Left ventricle myocardium inferior (tissue), 1 donor: ENCODE measurements at regions not wholly inside any gene's neighbourhood (a gene's known extent, or its start where the extent isn't known, plus 50 kb on each side); places are given as distances from the start of the nearest gene placed in this dataset.

Experiments
- DNase-seq: peaks from one replicate; pipeline ENCODE4 v3.0.0-alpha.2; 2020
- H3K27ac ChIP-seq: fragments of 200-600 bp; replicated peaks from 2 replicates; pipeline ENCODE4 v1.8.0; 2021
- H3K27me3 ChIP-seq: fragments of 200-600 bp; 2 replicates; pipeline ENCODE4 v1.8.0; 2021; ENCODE audit warnings: low read depth
- H3K36me3 ChIP-seq: fragments of 200-600 bp; 2 replicates; pipeline ENCODE4 v1.8.0; 2021
- H3K4me1 ChIP-seq: fragments of 200-600 bp; 2 replicates; pipeline ENCODE4 v1.8.0; 2021
- H3K4me3 ChIP-seq: fragments of 200-600 bp; 2 replicates; pipeline ENCODE4 v1.8.0; 2021; ENCODE audit warnings: mild to moderate bottlenecking, moderate library complexity
- H3K9me3 ChIP-seq: fragments of 200-600 bp; replicated peaks from 2 replicates; pipeline ENCODE4 v1.8.0; 2021
- CTCF ChIP-seq: fragments of 200-600 bp; IDR thresholded peaks from 2 replicates; pipeline ENCODE4 v1.8.0; 2021; ENCODE audit warnings: antibody characterized with exemption, mild to moderate bottlenecking, borderline replicate concordance
- intact Hi-C: fragments of 100-400 bp; cut with micrococcal nuclease; formaldehyde crosslinking; loops from one replicate; pipeline ENCODE4 v1.11.0; 2022
- donor health status: DM: no; HTN: yes; CAD: no; lungs with severe emphysema.

DNA sequence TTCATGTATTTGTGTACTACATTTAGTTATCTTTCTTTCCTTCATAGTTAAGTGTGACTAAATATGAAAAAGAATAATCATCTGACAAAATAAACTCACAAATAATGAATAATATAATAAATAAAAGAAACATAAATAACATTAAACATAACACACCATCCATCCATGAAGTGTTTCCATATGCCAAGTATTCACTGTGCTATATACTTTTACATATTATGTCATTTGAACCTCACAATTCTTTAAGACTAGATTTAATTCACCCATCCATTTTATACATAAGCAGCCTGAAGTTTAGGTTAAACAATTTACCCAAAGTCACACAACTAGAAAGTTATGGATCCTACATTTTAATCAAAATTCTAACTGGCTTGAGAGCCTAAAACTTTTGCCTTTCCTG, 549.4 kb upstream of the HS3ST5 start:
- H3K27ac ChIP-seq: no peak overlapping the region
- H3K9me3 ChIP-seq: no peaks in the 10 kb centered on the region
- DNase-seq: no peak
- no peak for TF ChIP-seq CTCF
- H3K36me3 ChIP-seq: no peaks in the 10 kb centered on the region
- H3K4me1 ChIP-seq: no peaks in the 10 kb centered on the region
- no peaks in the 10 kb centered on the region for H3K27me3 ChIP-seq
- H3K4me3 ChIP-seq: no peak overlapping the region
- intact Hi-C loops: no loop called here

GRCh38 chr6:114888241-114888640, 545.4 kb upstream of the HS3ST5 start:
- no peak for DNase-seq
- intact Hi-C loops: no loop called here
- no peaks in the 10 kb centered on the region for H3K9me3 ChIP-seq
- no peaks in the 10 kb centered on the region for H3K4me1 ChIP-seq
- no peak overlapping the region for H3K4me3 ChIP-seq
- no peak overlapping the region for H3K27ac ChIP-seq
- no peaks in the 10 kb centered on the region for H3K36me3 ChIP-seq
- no peaks in the 10 kb centered on the region for H3K27me3 ChIP-seq
- no peak for TF ChIP-seq CTCF

- TF ChIP-seq CTCF: no peak
These were observed 544.0 kb upstream of the HS3ST5 start for GRCh38 chr6:114886670-114887436.

GRCh38 chr6:114879693-114880092, 536.9 kb upstream of the HS3ST5 start:
- H3K27ac ChIP-seq: no peak overlapping the region
- intact Hi-C loops: no loop called here

More at GRCh38 chr6:114886670-114887436, 544.0 kb upstream of the HS3ST5 start:
- no peak overlapping the region for H3K27ac ChIP-seq
- H3K4me1 ChIP-seq: no peaks in the 10 kb centered on the region
- no peaks in the 10 kb centered on the region for H3K9me3 ChIP-seq
- no peaks in the 10 kb centered on the region for H3K27me3 ChIP-seq
- intact Hi-C loops: no loop called here
- DNase-seq: no peak
- H3K36me3 ChIP-seq: no peaks in the 10 kb centered on the region
- H3K4me3 ChIP-seq: no peak overlapping the region

DNA sequence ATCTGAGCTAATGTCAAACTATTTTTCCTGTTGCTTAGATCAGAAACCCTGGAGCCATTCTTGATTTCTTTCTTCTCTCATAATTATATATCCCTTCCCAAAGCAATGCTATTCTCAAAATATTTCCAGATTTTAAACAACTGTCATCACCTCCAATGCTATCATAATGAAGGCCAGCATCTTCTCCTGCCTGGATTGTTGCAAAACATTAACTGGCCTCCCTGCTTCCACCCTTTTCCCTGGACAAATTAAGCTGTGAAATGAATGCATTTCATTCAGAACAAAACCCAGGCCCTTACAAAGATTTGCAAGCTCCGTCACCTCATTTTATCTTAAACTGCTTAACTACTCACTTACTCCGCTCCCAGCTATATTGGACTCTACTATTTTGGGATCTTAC, 535.3 kb upstream of the HS3ST5 start:
- TF ChIP-seq CTCF: no peak
- no peak overlapping the region for H3K27ac ChIP-seq
- no peaks in the 10 kb centered on the region for H3K9me3 ChIP-seq
- no peaks in the 10 kb centered on the region for H3K4me1 ChIP-seq
- no peak for DNase-seq
- H3K36me3 ChIP-seq: no peaks in the 10 kb centered on the region
- H3K27me3 ChIP-seq: no peaks in the 10 kb centered on the region
- no peak overlapping the region for H3K4me3 ChIP-seq
- intact Hi-C loops: no loop called here

More at GRCh38 chr6:114879693-114880092, 536.9 kb upstream of the HS3ST5 start:
- DNase-seq: no peak
- no peaks in the 10 kb centered on the region for H3K27me3 ChIP-seq
- TF ChIP-seq CTCF: no peak
- H3K4me1 ChIP-seq: no peaks in the 10 kb centered on the region
- H3K9me3 ChIP-seq: no peaks in the 10 kb centered on the region
- H3K36me3 ChIP-seq: no peaks in the 10 kb centered on the region
- no peak overlapping the region for H3K4me3 ChIP-seq
